Activated CD4-positive, alpha-beta T cell treated with anti-CD3 and anti-CD28 coated beads, Interleukin-2, amount 10 ng/mL, durations not matched to agents 24 days and 14 days (primary cell): ENCODE measurements at regions not wholly inside any gene's neighbourhood (a gene's known extent, or its start where the extent isn't known, plus 50 kb on each side); places are given as distances from the start of the nearest gene placed in this dataset.

Experiments used
- DNase-seq: peaks from one replicate; pipeline ENCODE4 v3.0.0; 2022
- H3K27ac Mint-ChIP-seq: one replicate; pipeline ENCODE4 v1.8.0; 2022; ENCODE audit warnings: mild to moderate bottlenecking, mixed read lengths
- H3K27me3 Mint-ChIP-seq: one replicate; pipeline ENCODE4 v1.8.0; 2022; ENCODE audit warnings: mixed read lengths
- H3K36me3 Mint-ChIP-seq: one replicate; pipeline ENCODE4 v1.8.0; 2022; ENCODE audit warnings: low read depth, mild to moderate bottlenecking, mixed read lengths
- H3K4me1 Mint-ChIP-seq: one replicate; pipeline ENCODE4 v1.8.0; 2021; ENCODE audit warnings: mixed read lengths
- H3K4me3 Mint-ChIP-seq: one replicate; pipeline ENCODE4 v1.8.0; 2022; ENCODE audit warnings: mild to moderate bottlenecking, moderate library complexity, mixed read lengths
- H3K9me3 Mint-ChIP-seq: one replicate; pipeline ENCODE4 v1.8.0; 2021; ENCODE audit warnings: mixed read lengths
- intact Hi-C: fragments of 100-400 bp; cut with micrococcal nuclease; formaldehyde crosslinking; loops from one replicate; pipeline ENCODE4 v1.15.1; 2023

DNA sequence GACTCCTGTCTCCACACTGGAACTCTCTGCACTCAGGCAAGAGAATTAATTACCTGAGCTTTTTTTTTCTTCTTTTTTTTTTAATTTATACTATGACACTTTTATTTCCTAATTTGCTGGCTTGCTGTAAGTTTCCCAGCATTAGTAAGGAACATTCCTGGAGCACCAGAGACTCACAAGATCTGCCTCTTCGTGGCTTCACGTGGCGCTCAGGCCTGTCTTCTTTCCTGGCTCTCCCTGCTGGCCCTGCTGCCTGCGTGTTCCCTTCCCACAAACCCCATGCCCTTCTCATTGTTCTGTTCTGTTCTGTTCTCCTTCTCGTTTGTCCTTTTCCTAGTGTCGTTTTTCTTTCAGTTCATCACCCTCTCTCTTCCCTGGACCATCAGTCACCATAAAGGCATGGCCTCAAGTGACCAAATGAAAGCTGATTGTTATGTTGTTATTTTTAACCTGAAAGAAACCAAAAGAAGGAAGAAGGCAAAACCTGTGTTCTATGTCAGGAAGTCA lies 591.6 kb upstream of the PFKP start:
- Mint-ChIP-seq H3K4me3 (no peak overlapping the region), H3K4me1 (no peaks in the 10 kb centered on the region)

GRCh38 chr10:2471811-2472210 lies 595.5 kb upstream of the PFKP start:
- Mint-ChIP-seq H3K4me1 (no peaks in the 10 kb centered on the region), H3K27me3 (no peaks in the 10 kb centered on the region), H3K4me3 (no peak overlapping the region), H3K27ac (no peak overlapping the region), H3K9me3 (peaks cover 3% of the 10 kb centered on the region), H3K36me3 (no peaks in the 10 kb centered on the region)
- intact Hi-C loops, result no loop called here
- DNase-seq, result no peak

More for the DNA sequence above, 591.6 kb upstream of the PFKP start:
- no peak for DNase-seq
- Mint-ChIP-seq H3K36me3 (no peaks in the 10 kb centered on the region), H3K27me3 (no peaks in the 10 kb centered on the region), H3K9me3 (peaks cover 6% of the 10 kb centered on the region), H3K27ac (no peak overlapping the region)
- intact Hi-C loops, result no loop called here

GRCh38 chr10:2469802-2470201 lies 597.5 kb upstream of the PFKP start:
- Mint-ChIP-seq H3K4me3 (no peak overlapping the region), H3K27me3 (no peaks in the 10 kb centered on the region), H3K27ac (no peak overlapping the region), H3K4me1 (no peaks in the 10 kb centered on the region), H3K36me3 (no peaks in the 10 kb centered on the region), H3K9me3 (peaks cover 3% of the 10 kb centered on the region)
- no peak for DNase-seq
- intact Hi-C loops, result no loop called here

- Mint-ChIP-seq H3K9me3 (no peaks in the 10 kb centered on the region), H3K27me3 (no peaks in the 10 kb centered on the region), H3K36me3 (no peaks in the 10 kb centered on the region), H3K4me1 (no peaks in the 10 kb centered on the region), H3K27ac (no peak overlapping the region), H3K4me3 (no peak overlapping the region)
- intact Hi-C loops, result no loop called here
- no peak for DNase-seq
These were observed 602.9 kb upstream of the PFKP start for GRCh38 chr10:2464483-2464882.

DNA sequence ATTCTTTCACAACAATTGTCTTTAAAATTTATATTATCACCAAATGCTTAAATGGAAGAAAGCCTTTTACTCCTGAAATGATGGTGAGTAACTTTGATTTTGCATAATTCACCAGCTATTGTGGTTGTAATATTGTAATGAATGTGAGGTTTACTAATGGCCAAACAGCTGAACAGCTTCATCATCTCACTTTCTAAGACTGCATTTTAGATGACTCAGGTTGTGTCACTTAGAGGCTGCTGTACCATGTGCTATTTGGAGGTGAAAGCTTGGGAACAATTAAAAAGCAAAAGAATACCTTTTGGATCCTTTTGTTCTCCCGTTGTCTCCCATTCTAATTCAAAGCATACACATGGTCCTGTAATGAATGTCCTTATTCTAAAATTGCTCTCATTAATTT lies 604.0 kb upstream of the PFKP start:
- DNase-seq, result no peak
- H3K9me3 Mint-ChIP-seq, result no peaks in the 10 kb centered on the region
- H3K4me1 Mint-ChIP-seq, result no peaks in the 10 kb centered on the region
- H3K4me3 Mint-ChIP-seq, result no peak overlapping the region
- H3K36me3 Mint-ChIP-seq, result no peaks in the 10 kb centered on the region
- H3K27ac Mint-ChIP-seq, result no peak overlapping the region
- intact Hi-C loops, result no loop called here
- no peaks in the 10 kb centered on the region for H3K27me3 Mint-ChIP-seq

DNA sequence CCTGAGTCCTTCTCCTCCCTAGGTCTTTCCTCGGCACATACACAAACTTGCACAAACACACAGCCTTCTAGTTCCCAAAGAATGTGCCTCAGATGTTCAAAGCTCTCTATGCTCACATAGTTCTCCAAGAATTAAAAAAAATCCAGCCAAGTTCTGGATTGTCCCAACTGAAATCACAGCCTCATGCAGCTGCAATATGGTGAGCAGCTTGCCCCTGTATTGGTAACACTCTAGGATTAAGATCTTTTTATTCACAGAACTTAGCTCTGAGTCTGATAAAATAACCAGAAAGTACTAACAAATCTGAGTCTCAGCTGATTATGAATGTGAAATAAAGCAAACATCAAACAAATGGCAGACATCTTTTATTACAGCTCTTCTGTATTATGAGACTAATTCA lies 604.8 kb upstream of the PFKP start:
- Mint-ChIP-seq H3K4me1 (no peaks in the 10 kb centered on the region), H3K4me3 (no peak overlapping the region), H3K9me3 (no peaks in the 10 kb centered on the region), H3K27ac (no peak overlapping the region), H3K27me3 (no peaks in the 10 kb centered on the region), H3K36me3 (no peaks in the 10 kb centered on the region)
- intact Hi-C loops, result no loop called here
- DNase-seq, result no peak

- Mint-ChIP-seq H3K4me3 (no peak overlapping the region), H3K27me3 (no peaks in the 10 kb centered on the region), H3K36me3 (no peaks in the 10 kb centered on the region), H3K27ac (no peak overlapping the region), H3K4me1 (no peaks in the 10 kb centered on the region), H3K9me3 (no peaks in the 10 kb centered on the region)
- intact Hi-C loops, result no loop called here
- no peak for DNase-seq
These were observed 606.5 kb upstream of the PFKP start for GRCh38 chr10:2460812-2461211.

DNA sequence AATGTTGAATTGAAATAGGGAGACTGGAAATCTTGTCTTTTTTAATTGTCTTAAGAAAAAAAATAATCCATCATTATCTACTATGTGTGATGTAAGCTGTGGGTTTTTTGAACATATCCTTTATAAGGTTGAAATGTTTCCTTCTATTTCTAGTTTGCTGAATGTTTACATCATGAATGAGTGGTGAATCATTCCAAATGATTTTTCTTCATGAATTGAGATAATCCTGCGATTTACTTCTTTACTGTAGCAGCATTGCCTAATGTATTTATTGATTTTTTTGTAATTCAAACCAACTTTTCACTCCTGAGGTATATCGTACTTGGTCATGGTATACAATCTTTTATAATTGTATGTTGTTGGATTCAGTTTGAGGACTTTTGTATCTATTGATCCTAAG lies 607.6 kb upstream of the PFKP start:
- intact Hi-C loops, result no loop called here
- Mint-ChIP-seq H3K27me3 (no peaks in the 10 kb centered on the region), H3K4me1 (no peaks in the 10 kb centered on the region), H3K9me3 (no peaks in the 10 kb centered on the region), H3K4me3 (no peak overlapping the region), H3K36me3 (no peaks in the 10 kb centered on the region), H3K27ac (no peak overlapping the region)
- DNase-seq, result no peak

- Mint-ChIP-seq H3K9me3 (no peaks in the 10 kb centered on the region), H3K27me3 (no peaks in the 10 kb centered on the region), H3K36me3 (no peaks in the 10 kb centered on the region), H3K4me3 (no peak overlapping the region), H3K4me1 (no peaks in the 10 kb centered on the region), H3K27ac (no peak overlapping the region)
- no peak for DNase-seq
- intact Hi-C loops, result no loop called here
These were observed 610.5 kb upstream of the PFKP start for GRCh38 chr10:2456834-2457233.

DNA sequence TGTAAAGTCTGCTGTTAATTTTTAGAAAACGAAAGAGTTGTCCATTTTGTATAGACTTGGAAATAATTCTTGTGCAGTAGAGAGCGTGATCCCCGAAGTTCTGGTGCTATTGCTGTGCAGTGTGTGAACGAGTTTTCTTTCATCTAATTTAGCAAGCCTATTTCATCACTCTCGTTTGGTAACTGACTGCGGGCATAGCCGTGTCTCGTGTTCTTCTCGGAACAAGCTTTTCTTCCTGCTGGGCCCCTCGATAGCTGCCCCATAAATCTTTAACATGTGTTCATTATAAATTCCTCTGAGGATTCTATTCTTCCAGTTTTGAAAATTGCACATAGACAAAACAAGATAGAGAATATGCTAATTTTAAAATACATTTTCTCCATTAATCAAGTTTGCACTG lies 622.0 kb upstream of the PFKP start:
- no peaks in the 10 kb centered on the region for H3K36me3 Mint-ChIP-seq
- no peaks in the 10 kb centered on the region for H3K9me3 Mint-ChIP-seq
- no peaks in the 10 kb centered on the region for H3K4me1 Mint-ChIP-seq
- no peak for DNase-seq
- no peaks in the 10 kb centered on the region for H3K27me3 Mint-ChIP-seq
- H3K4me3 Mint-ChIP-seq, result no peak overlapping the region
- H3K27ac Mint-ChIP-seq, result no peak overlapping the region
- intact Hi-C loops, result no loop called here

- Mint-ChIP-seq H3K9me3 (no peaks in the 10 kb centered on the region), H3K36me3 (no peaks in the 10 kb centered on the region), H3K27me3 (no peaks in the 10 kb centered on the region), H3K27ac (no peak overlapping the region), H3K4me1 (no peaks in the 10 kb centered on the region), H3K4me3 (no peak overlapping the region)
- DNase-seq, result no peak
- intact Hi-C loops, result no loop called here
These were observed 627.4 kb upstream of the PFKP start for GRCh38 chr10:2439983-2440382.

DNA sequence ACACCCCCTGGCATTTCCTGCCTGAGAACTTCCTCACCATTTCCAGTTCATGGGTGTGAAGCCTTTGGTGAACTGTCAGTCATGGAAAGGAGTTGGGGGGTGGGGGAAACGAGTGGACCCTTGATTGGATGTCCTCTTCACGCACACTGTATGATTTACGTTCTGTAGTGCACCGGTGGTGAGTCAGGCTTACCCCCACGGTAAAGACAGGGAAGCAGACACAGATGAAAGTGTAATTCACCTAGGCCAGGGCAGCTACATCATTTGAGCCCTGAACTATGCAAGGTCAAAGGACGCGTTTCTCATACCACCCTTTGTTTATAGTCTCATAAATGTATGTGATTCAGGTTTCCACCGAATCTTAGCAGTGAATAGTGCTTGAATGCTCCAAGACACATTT lies 628.3 kb upstream of the PFKP start:
- intact Hi-C loops, result no loop called here
- no peak overlapping the region for H3K27ac Mint-ChIP-seq
- H3K36me3 Mint-ChIP-seq, result no peaks in the 10 kb centered on the region
- no peaks in the 10 kb centered on the region for H3K27me3 Mint-ChIP-seq
- DNase-seq, result no peak
- H3K4me1 Mint-ChIP-seq, result no peaks in the 10 kb centered on the region
- H3K4me3 Mint-ChIP-seq, result no peak overlapping the region
- no peaks in the 10 kb centered on the region for H3K9me3 Mint-ChIP-seq

GRCh38 chr10:2438248-2438939 lies 629.0 kb upstream of the PFKP start:
- no peak overlapping the region for H3K4me3 Mint-ChIP-seq
- no peaks in the 10 kb centered on the region for H3K27me3 Mint-ChIP-seq
- intact Hi-C loops, result no loop called here
- H3K27ac Mint-ChIP-seq, result no peak overlapping the region
- no peaks in the 10 kb centered on the region for H3K9me3 Mint-ChIP-seq
- H3K4me1 Mint-ChIP-seq, result no peaks in the 10 kb centered on the region
- no peaks in the 10 kb centered on the region for H3K36me3 Mint-ChIP-seq
- DNase-seq, result no peak

- intact Hi-C loops, result no loop called here
- no peak overlapping the region for H3K4me3 Mint-ChIP-seq
These were observed 630.4 kb upstream of the PFKP start for GRCh38 chr10:2436933-2437332.

GRCh38 chr10:2431961-2432360 lies 635.4 kb upstream of the PFKP start:
- no peak overlapping the region for H3K4me3 Mint-ChIP-seq
- H3K4me1 Mint-ChIP-seq, result no peaks in the 10 kb centered on the region
- no peaks in the 10 kb centered on the region for H3K27me3 Mint-ChIP-seq
- H3K9me3 Mint-ChIP-seq, result no peaks in the 10 kb centered on the region
- H3K27ac Mint-ChIP-seq, result no peak overlapping the region
- intact Hi-C loops, result no loop called here
- no peaks in the 10 kb centered on the region for H3K36me3 Mint-ChIP-seq
- no peak for DNase-seq

More at GRCh38 chr10:2436933-2437332, 630.4 kb upstream of the PFKP start:
- Mint-ChIP-seq H3K36me3 (no peaks in the 10 kb centered on the region), H3K27me3 (no peaks in the 10 kb centered on the region), H3K27ac (no peak overlapping the region), H3K4me1 (no peaks in the 10 kb centered on the region), H3K9me3 (no peaks in the 10 kb centered on the region)
- DNase-seq, result no peak
